ENCODE measurements at regions not wholly inside any gene's neighbourhood (a gene's known extent, or its start where the extent isn't known, plus 50 kb on each side); places are given as distances from the start of the nearest gene placed in this dataset.

DNA sequence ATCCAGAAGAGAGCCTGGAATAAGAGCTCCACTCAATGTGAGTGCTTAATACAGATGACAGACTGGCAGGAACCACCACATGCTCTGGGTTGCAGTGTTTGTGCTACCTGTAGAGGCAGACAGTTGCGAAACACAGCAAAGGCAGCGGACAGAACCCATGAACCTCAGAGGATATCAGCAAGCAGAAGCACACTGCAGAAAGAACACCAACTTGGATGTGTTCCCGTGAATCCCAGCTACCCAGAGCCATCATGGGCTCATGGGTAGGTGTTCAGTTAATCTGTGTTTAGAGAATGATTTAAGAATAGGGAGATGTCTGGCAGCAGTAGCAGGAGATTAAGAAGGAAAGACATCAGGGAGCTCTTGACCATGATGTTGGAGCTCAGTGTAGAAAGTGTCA, 133.3 kb upstream of the FOXQ1 start:
- POLR2A ChIA-PET (ENCODE audit: low non-redundant PET), result no interaction called here
- H3K27ac ChIP-seq, result no peak overlapping the region
- TF ChIP-seq, protein P1, sequence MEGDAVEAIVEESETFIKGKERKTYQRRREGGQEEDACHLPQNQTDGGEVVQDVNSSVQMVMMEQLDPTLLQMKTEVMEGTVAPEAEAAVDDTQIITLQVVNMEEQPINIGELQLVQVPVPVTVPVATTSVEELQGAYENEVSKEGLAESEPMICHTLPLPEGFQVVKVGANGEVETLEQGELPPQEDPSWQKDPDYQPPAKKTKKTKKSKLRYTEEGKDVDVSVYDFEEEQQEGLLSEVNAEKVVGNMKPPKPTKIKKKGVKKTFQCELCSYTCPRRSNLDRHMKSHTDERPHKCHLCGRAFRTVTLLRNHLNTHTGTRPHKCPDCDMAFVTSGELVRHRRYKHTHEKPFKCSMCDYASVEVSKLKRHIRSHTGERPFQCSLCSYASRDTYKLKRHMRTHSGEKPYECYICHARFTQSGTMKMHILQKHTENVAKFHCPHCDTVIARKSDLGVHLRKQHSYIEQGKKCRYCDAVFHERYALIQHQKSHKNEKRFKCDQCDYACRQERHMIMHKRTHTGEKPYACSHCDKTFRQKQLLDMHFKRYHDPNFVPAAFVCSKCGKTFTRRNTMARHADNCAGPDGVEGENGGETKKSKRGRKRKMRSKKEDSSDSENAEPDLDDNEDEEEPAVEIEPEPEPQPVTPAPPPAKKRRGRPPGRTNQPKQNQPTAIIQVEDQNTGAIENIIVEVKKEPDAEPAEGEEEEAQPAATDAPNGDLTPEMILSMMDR (conservative IDR thresholded peaks at IDR 0.05; ENCODE audit: low read depth), result no peak
- CTCF ChIA-PET, result interaction anchor here (0.6 kb wide), 1 partner anchor 219 kb away, joined by 3 read pairs; no protein-coding TSS in a partner anchor
- DNase-seq (ENCODE audit: low spot score), result no peak

DNA sequence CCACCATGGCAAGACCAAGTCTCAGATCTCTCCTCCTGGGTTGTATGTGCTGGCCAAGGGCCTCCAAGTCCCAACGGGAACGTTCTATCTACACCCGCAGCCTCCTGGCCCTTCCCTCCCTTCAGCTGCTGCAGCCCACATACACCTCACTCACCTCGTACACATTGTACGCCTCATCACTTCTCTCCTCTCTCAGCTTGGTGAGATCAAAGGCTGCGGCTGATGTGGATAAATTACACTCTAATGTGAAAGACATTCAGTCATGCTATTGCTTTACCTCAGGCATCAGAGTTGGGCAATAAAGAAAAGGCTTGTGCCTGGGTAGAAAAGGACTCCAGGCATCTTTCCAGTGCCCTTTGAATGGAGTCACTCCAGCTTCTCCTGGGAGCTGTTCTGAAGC, 135.3 kb upstream of the FOXQ1 start:
- ChIA-PET POLR2A (ENCODE audit: low non-redundant PET) (no interaction called here), CTCF (no interaction called here)
- no peak overlapping the region for H3K27ac ChIP-seq
- no peak for DNase-seq (ENCODE audit: low spot score)
- TF ChIP-seq, protein P1 (conservative IDR thresholded peaks at IDR 0.05; ENCODE audit: low read depth), result no peak

- ChIA-PET POLR2A (ENCODE audit: low non-redundant PET) (no interaction called here), CTCF (no interaction called here)
- TF ChIP-seq, protein P1 (conservative IDR thresholded peaks at IDR 0.05; ENCODE audit: low read depth), result no peak
- no peak overlapping the region for H3K27ac ChIP-seq
- DNase-seq (ENCODE audit: low spot score), result no peak
Measured at GRCh38 chr6:1175877-1176276, 136.0 kb upstream of the FOXQ1 start.

DNA sequence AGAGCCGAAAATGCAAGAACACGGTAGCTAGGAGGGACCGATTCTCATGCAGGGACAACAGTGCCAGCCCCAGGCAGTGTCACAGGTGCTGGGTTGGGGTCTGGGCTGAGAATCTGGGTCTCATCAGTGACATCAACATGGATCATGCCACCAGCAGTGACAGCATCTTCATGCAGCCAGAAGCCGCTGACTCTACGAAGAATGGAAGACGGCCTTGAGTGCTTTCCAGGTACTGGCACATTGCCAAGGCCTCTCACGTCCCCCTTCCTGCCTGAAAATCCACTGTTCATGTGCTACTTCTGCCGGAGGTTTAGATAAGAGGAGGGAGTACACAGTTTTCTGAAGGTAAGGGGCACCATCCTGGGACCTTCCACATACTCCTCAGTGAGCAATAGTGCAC, 141.1 kb upstream of the FOXQ1 start:
- no peak for DNase-seq (ENCODE audit: low spot score)
- TF ChIP-seq, protein P1 (conservative IDR thresholded peaks at IDR 0.05; ENCODE audit: low read depth), result no peak
- ChIA-PET POLR2A (ENCODE audit: low non-redundant PET) (no interaction called here), CTCF (no interaction called here)
- H3K27ac ChIP-seq, result no peak overlapping the region

GRCh38 chr6:1164600-1164999, 147.3 kb upstream of the FOXQ1 start:
- TF ChIP-seq, protein P1 (conservative IDR thresholded peaks at IDR 0.05; ENCODE audit: low read depth), result no peak
- CTCF ChIA-PET, result interaction anchor here (0.5 kb wide), 1 partner anchor 284 kb away, joined by 3 read pairs; no protein-coding TSS in a partner anchor
- DNase-seq (ENCODE audit: low spot score), result no peak
- POLR2A ChIA-PET (ENCODE audit: low non-redundant PET), result no interaction called here
- H3K27ac ChIP-seq, result no peak overlapping the region

DNA sequence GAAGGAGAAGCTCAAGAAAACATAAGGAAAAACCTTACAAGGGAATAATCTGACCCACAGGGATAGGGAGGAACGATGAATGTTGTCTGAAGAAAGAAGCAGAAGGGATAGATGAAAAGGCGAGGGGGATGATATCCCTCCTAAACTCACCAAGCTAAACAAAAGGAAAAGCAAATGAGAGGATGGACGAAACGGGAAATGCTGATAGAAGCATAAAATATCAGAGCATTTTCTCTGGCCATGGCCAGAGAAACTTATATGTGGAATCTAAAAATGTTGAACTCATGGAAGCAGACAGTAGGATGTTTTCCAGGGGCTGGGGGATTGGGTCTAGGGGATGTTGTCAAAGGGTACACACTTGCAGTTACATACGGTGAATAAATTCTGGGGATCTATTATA, 148.4 kb upstream of the FOXQ1 start:
- no peak overlapping the region for H3K27ac ChIP-seq
- ChIA-PET CTCF (no interaction called here), POLR2A (ENCODE audit: low non-redundant PET) (no interaction called here)
- TF ChIP-seq, protein P1 (conservative IDR thresholded peaks at IDR 0.05; ENCODE audit: low read depth), result no peak
- DNase-seq (ENCODE audit: low spot score), result no peak

All from RWPE1 (cell line).